ENCODE measurements at regions not wholly inside any gene's neighbourhood (a gene's known extent, or its start where the extent isn't known, plus 50 kb on each side); places are given as distances from the start of the nearest gene placed in this dataset.

GRCh38 chr20:48309293-48309692 lies 518.5 kb downstream of the PREX1 start:
- no peak overlapping the region for H3K4me3 Mint-ChIP-seq (ENCODE audit: low read depth, unreplicated experiment)
- intact Hi-C loops (cut with micrococcal nuclease; ENCODE audit: unreplicated experiment), result no loop called here
- H3K27me3 Mint-ChIP-seq (ENCODE audit: unreplicated experiment), result peaks cover 63% of the 10 kb centered on the region
- no peaks in the 10 kb centered on the region for H3K9me3 Mint-ChIP-seq (ENCODE audit: low read depth, unreplicated experiment)
- no peaks in the 10 kb centered on the region for H3K36me3 Mint-ChIP-seq (ENCODE audit: insufficient read depth, unreplicated experiment)
- no peak overlapping the region for H3K27ac Mint-ChIP-seq (ENCODE audit: unreplicated experiment)
- TF ChIP-seq CTCF (IDR thresholded peaks at IDR 0.05; ENCODE audit: unreplicated experiment), result no peak
- H3K4me1 Mint-ChIP-seq (ENCODE audit: low read depth, unreplicated experiment), result no peaks in the 10 kb centered on the region
- no TSS peak for BruUV-seq (replicated peaks)
- CTCF ChIA-PET, result interaction anchor here (0.9 kb wide), 1 partner anchor 9 kb away, joined by 3 read pairs; no protein-coding TSS in a partner anchor
- no peak for DNase-seq

GRCh38 chr20:48308882-48309281 lies 518.9 kb downstream of the PREX1 start:
- no TSS peak for BruUV-seq (replicated peaks)
- intact Hi-C loops (cut with micrococcal nuclease; ENCODE audit: unreplicated experiment), result no loop called here
- Mint-ChIP-seq H3K4me1 (ENCODE audit: low read depth, unreplicated experiment) (no peaks in the 10 kb centered on the region), H3K36me3 (ENCODE audit: insufficient read depth, unreplicated experiment) (no peaks in the 10 kb centered on the region), H3K27ac (ENCODE audit: unreplicated experiment) (no peak overlapping the region), H3K27me3 (ENCODE audit: unreplicated experiment) (peaks cover 61% of the 10 kb centered on the region), H3K4me3 (ENCODE audit: low read depth, unreplicated experiment) (no peak overlapping the region), H3K9me3 (ENCODE audit: low read depth, unreplicated experiment) (no peaks in the 10 kb centered on the region)
- no peak for DNase-seq
- CTCF ChIA-PET, result interaction anchor here (0.9 kb wide), 1 partner anchor 9 kb away, joined by 3 read pairs; no protein-coding TSS in a partner anchor
- TF ChIP-seq CTCF (IDR thresholded peaks at IDR 0.05; ENCODE audit: unreplicated experiment), result no peak

GRCh38 chr20:48308232-48308781 lies 519.5 kb downstream of the PREX1 start:
- Mint-ChIP-seq H3K4me1 (ENCODE audit: low read depth, unreplicated experiment) (no peaks in the 10 kb centered on the region), H3K27ac (ENCODE audit: unreplicated experiment) (no peak overlapping the region), H3K27me3 (ENCODE audit: unreplicated experiment) (peaks cover 61% of the 10 kb centered on the region), H3K4me3 (ENCODE audit: low read depth, unreplicated experiment) (no peak overlapping the region), H3K9me3 (ENCODE audit: low read depth, unreplicated experiment) (no peaks in the 10 kb centered on the region), H3K36me3 (ENCODE audit: insufficient read depth, unreplicated experiment) (no peaks in the 10 kb centered on the region)
- DNase-seq, result no peak
- TF ChIP-seq CTCF (IDR thresholded peaks at IDR 0.05; ENCODE audit: unreplicated experiment), result no peak
- CTCF ChIA-PET, result interaction anchor here (0.8 kb wide), 1 partner anchor 312 kb away, joined by 3 read pairs; no protein-coding TSS in a partner anchor
- intact Hi-C loops (cut with micrococcal nuclease; ENCODE audit: unreplicated experiment), result no loop called here
- no TSS peak for BruUV-seq (replicated peaks)

GRCh38 chr20:48307277-48307676 lies 520.5 kb downstream of the PREX1 start:
- CTCF ChIA-PET, result no interaction called here
- no TSS peak for BruUV-seq (replicated peaks)
- Mint-ChIP-seq H3K27me3 (ENCODE audit: unreplicated experiment) (peaks cover 71% of the 10 kb centered on the region), H3K36me3 (ENCODE audit: insufficient read depth, unreplicated experiment) (no peaks in the 10 kb centered on the region), H3K4me1 (ENCODE audit: low read depth, unreplicated experiment) (no peaks in the 10 kb centered on the region), H3K4me3 (ENCODE audit: low read depth, unreplicated experiment) (no peak overlapping the region), H3K27ac (ENCODE audit: unreplicated experiment) (no peak overlapping the region), H3K9me3 (ENCODE audit: low read depth, unreplicated experiment) (no peaks in the 10 kb centered on the region)
- no peak for TF ChIP-seq CTCF (IDR thresholded peaks at IDR 0.05; ENCODE audit: unreplicated experiment)
- DNase-seq, result no peak
- intact Hi-C loops (cut with micrococcal nuclease; ENCODE audit: unreplicated experiment), result no loop called here
